NCI-H446 (cell line): ENCODE measurements at regions not wholly inside any gene's neighbourhood (a gene's known extent, or its start where the extent isn't known, plus 50 kb on each side); places are given as distances from the start of the nearest gene placed in this dataset.
A peak's percentile ranks its signal among the peaks of the same experiment; 100 is the strongest.
"Not testable (repeated sequence)": the region's sequence is repeated elsewhere in the genome, so short reads cannot be mapped to it uniquely, and the experiment has no call there.

Experiments used
- DNase-seq, 2 experiments: peaks; one replicate each; lab custom pipeline; 2025; lab: John Stamatoyannopoulos, UW

DNA sequence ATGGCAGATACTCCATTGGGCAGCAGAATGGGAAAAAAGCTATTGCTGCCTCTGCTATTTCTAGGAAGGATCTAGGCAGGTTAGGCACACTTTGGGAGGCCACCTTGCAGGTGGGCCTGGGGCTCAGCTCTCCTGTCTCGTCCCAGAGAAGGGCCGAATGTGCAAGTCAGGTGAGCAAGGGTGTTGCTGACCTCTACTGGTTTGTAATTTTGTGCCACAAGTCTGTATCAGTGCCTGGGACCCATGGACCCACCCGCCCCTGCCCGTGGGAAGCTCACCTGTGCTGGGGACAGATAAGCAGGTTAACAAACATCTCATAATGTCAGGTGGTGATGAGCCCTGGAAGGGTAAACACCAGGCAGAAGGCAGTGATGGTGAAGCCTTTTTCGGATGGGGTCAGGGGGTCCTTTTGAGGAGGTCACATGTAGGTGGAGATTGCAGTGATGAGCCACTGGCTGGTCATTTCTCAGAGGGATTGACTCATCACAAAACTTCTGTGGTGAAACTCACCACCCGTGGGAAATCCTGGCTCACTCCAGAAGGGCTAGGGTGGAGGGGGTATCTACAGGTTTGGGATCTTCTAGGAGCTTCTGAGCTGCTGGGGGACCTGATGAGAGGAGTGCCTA is 161.3 kb downstream of the KLF13 start:
- DNase-seq, result no peak

- peak; percentile 22 to 60 for DNase-seq
These were observed 162.0 kb downstream of the KLF13 start for GRCh38 chr15:31488437-31489204.

- DNase-seq, result no peak
These were observed 162.6 kb downstream of the KLF13 start for GRCh38 chr15:31489281-31489680.

DNA sequence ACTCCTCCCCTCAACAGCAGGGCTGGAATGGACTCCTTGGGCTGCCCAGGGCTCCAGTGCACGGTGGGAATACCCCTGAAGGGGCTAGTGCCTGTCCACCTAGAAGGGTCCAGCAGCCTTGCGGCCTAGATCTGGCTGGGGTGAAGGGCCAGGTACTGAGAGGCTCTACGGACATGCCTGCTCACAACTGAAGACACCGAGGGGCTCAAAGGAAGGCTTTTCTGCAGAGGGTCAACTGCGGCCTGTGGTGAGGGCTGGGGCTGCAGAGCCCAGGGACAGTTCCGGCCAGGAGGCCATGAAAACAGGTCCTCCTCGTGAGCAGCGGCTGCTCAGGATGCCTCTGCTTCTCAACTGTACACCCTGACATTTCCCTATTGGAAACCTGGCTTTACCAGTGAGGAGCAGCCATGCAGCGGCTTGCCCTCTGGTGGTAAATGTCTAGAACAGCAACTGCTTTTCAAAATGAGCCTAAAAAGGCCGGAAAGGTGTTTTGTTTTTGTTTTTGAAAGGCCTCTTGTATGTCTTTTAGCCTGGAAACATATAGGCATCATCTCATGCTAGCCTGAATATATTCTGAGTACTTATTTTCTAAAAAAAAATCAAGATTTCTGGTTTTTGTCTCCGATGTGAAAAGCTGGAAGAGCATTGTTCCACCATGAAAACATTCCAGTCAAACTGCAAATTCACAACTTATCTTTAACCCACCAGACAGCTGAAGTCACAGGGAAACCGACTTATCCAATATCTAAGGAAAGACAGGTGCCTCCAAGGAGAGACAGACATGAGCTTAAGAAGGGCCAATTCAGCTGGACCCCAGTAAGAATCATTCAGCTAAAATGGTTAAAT is 163.4 kb downstream of the KLF13 start:
- peak in 1 of 2 experiments; percentile 55 for DNase-seq

GRCh38 chr15:31494786-31495185 is 168.2 kb downstream of the KLF13 start:
- no peak for DNase-seq

DNA sequence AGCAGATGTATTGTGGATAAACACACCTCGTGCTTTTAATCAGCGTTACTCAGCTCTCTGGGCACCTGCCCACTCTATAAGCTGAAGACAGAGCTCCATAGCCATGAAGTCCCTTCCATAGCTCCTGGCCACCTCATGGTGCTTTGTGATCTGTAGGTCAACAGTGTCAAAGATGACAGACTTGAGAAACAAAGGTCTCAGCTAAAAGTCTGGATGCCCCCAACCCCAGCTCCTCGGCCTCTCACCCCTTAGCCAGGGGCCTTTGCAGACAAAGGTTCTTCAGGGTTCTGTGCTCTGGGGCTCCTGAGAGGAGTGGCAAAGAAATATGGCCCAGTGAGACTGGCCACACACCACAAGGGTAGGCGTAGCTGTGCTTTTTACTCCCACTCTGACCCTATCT is 168.6 kb downstream of the KLF13 start:
- DNase-seq, result no peak

DNA sequence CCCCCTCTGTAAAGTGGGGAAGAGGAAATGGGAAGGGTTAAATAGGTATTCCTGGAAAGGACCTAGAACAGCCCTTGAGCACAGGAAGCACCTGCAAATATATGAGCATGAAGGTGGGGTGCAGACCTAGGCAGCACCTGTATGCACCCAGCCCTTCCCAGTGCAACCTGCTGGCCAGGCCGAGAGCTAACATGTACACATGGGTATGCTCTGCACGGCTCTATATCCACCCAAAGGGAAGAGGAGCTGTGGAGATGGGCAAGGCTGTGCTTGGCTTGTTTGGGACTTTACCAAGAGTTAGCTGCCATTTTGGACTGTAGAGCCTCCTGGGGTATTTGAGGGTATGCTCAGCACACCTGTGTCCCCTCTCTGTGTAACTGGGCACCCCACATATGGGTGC is 171.2 kb downstream of the KLF13 start:
- DNase-seq, result no peak

DNA sequence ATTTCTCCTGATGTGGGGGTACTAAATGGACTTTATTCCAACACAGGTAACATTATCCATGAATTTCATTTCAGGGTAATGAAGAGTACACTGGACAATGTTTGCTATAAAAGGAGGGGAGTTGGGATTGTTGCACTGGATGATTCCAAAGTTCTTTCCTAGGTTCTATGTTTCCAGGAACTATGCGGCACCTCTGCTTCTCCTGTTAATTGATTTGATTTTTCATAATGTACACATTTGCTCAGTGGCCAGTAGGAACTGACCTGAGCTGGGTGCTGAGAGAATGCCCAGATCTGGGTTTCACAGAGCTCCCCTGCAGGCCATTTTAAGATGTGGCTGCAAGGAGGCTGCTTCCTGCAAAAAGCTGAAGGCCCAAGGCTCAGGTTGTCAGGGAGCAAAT is 171.7 kb downstream of the KLF13 start:
- DNase-seq, result no peak

DNA sequence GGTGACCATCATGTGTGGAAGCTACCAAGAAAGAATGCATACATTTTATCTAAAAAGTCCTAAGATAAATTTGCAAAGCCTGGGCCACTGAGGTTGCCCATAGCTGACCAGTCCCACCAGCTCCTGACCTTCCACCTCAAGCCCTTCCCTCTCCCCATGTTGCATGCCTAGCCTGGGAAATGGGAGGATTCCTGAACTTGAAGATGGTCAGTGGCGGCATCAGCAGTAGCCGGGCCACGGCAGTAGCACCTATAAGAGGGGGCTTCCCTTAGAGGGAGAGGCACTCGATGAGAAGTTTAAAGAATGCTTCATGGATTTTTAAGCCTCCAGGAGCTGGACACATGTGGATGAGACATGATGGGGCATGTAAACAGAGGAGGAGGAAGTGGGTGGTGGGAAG is 172.1 kb downstream of the KLF13 start:
- DNase-seq, result no peak

DNA sequence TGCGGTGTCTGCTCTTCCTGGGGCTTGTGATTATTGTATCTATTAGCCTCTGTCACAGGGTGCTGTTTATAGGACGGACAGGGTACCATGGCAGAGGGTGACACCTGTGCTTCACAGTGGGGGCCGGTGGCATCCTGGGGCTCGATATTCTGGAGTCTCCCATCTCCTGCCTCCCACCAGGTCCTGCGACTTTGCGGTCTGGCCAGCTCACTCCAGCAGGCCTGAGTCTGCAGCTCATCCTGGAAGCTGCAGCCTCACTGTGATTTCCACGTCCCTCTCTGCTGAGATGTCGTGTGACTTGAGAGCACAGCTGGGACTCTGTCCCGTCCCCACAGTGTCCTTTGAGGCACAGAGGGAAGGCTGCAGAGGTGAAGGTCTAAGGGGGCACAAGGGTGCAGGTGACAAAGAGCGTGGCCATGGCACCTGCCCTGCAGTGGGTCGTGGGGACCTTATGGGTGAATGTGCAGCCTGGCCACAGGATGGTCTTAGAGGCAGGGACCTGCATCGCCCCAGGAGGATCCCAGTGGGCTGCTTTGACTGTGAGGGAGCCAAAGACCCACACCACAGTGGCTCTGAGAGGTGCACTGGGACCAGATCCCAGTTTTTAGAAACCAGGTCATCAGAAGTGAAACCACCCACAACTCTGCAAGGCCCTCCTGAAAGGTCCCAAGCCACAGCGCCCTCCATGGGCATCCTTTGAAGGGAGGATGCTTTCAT is 172.8 kb downstream of the KLF13 start:
- no peak for DNase-seq

DNA sequence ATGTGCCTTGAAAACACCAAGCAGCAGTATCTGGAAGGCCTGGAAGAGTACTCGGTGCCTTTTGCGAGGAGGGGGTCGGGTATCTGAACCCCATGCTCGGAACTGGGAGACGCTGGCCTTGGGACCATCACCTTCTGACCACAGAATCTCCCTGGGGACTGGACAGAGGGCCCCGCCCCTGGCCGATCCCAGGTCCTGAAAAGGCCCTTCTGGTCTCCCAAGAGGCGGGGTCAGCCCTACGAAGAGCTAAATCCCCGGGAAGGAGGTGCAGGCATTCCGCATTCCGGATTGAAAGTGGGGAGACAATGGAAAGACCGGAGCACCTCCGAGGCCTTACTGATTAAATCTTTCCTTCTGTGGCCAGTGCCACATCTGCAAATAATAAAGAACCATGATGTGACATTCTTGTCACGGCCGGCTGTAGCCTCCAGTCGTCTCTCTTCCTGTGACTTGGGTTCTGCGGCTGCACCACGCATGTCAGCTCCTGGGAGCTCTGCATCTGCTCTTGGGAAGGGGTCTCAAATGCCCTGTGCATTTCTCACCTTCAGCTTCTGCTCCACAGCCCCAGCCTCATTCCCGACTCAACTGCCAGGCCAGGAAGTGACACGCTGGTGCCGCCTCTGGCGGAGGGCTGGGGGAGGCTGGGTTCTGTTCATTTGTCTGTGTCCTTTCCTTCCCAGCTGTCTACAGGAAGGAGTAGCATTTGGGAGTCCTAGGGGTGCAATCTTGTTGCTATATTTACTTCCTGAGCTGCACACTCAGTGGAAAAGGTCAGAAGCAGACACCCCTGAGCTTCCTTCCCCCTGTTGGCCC is 173.5 kb downstream of the KLF13 start:
- DNase-seq, result no peak

- no peak for DNase-seq
These were observed 174.3 kb downstream of the KLF13 start for GRCh38 chr15:31500766-31501449.

- no peak for DNase-seq
These were observed 175.0 kb downstream of the KLF13 start for GRCh38 chr15:31501536-31502157.

DNA sequence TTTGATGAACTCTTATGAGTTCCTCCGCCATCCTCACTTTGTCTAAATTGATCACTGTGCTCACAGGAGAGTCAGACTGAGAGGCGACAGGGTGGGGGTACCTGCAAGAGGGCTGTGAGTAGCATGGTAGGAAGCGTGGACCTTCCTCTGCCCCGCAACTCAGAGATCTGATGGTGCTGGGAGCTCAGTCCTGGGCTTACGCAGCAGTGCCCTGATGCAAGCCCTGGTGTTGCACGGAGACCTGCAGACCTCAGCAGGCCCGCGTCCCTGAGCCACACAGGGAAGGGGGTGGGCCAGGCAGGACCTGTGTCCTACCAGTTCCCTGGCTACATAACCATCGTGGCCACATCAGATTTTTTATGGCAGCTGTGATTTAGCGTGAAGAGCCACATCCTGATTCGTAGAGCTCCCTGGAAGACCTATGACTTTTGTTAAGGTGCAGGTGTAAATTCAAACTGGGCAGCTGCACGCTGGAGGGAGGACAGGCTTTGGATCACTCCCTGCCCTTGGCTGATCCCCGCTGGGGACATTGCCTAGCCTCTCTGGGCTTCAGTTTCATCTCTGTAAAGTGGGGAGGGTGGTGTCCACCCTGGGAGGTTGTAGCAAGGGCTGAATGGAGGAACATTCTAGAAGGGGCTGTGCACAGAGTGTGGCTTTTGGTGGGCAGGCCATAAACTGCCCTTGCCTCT is 176.1 kb downstream of the KLF13 start:
- DNase-seq, result no peak

DNA sequence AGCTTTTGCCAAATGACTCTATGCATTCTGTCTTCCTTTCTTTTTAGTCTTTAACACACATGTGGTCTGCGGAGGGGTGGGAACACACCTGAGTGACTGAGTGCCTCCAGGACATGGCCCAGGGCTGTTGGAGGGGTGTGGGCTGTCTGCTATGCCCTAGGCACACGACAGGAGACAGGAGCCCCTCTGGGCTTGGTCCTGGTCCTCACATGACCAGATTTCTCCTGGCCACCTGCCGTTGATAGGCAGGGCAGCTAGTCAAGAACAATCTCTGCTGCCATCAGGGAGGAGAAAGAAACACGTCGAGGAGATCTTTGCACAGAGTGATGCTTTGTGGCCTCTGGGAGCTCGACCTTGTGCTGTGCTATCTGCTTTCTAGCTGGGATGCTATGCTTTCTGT is 176.6 kb downstream of the KLF13 start:
- no peak for DNase-seq

- no peak for DNase-seq
These were observed 177.3 kb downstream of the KLF13 start for GRCh38 chr15:31503758-31504461.

- no peak for DNase-seq
These were observed 177.8 kb downstream of the KLF13 start for GRCh38 chr15:31504462-31504839.

- DNase-seq, result not testable (repeated sequence)
These were observed 180.9 kb downstream of the KLF13 start for GRCh38 chr15:31507573-31507972.

GRCh38 chr15:31508656-31509055 is 182.0 kb downstream of the KLF13 start:
- DNase-seq, result no peak
